GM12878 (cell line): ENCODE measurements at regions not wholly inside any gene's neighbourhood (a gene's known extent, or its start where the extent isn't known, plus 50 kb on each side); places are given as distances from the start of the nearest gene placed in this dataset.

Source experiments
- ATAC-seq: fragments of 200-7000 bp; cut with Tn5 transposase; 3 replicates; pipeline ENCODE4 v1.9.1; 2020; ENCODE audit warnings: mild to moderate bottlenecking, moderate library complexity
- BruUV-seq: library from RNA; stranded (reverse); fragments of 400-500 nt; replicated peaks from 2 replicates; lab custom pipeline; 2021; lab: Mats Ljungman, UMichigan
- CTCF ChIA-PET: fragments of 300-600 bp; sonication (Branson Sonifier 250); formaldehyde crosslinking; extraction: SDS; loops from one replicate; lab custom pipeline; 2021; ENCODE audit warnings: inconsistent platforms; lab: Yijun Ruan, JAX
- POLR2A ChIA-PET: fragments of 350-600 bp; formaldehyde crosslinking; extraction: SDS; loops from one replicate; lab custom pipeline; 2021; ENCODE audit warnings: inconsistent platforms; lab: Charles Lee
- RAD21 ChIA-PET: fragments of 300-600 bp; sonication (Branson Sonifier 250); formaldehyde crosslinking; loops from one replicate; lab custom pipeline; 2023; ENCODE audit warnings: antibody characterized with exemption; ENCODE audit not compliant: unreplicated experiment; lab: Charles Lee
- SMC1A ChIA-PET: fragments of 300-600 bp; sonication (Branson Sonifier 250); formaldehyde crosslinking; loops from one replicate; lab custom pipeline; 2023; ENCODE audit not compliant: unreplicated experiment, uncharacterized antibody; lab: Charles Lee
- DNase-seq: peaks from one replicate; pipeline ENCODE4 v3.0.0-alpha.2; 2011; ENCODE audit warnings: low read depth, low spot score
- FAIRE-seq: peaks from 3 replicates; lab custom pipeline; 2011; peaks lifted over from hg19 to GRCh38; lab: Jason Lieb, UNC
- H2AFZ ChIP-seq: 2 replicates; pipeline ENCODE4 v1.6.0; 2011; ENCODE audit warnings: low read depth, low read length, control low read depth; ENCODE audit not compliant: control insufficient read depth
- H3K27ac ChIP-seq: 2 replicates; pipeline ENCODE4 v1.5.1; 2011; ENCODE audit warnings: control low read depth; ENCODE audit not compliant: control insufficient read depth, insufficient read depth
- H3K27me3 ChIP-seq, 2 experiments: replicated peaks in 1 of 2; 2 replicates each; pipeline versions ENCODE4 v1.6.0 to v1.6.1; 2011; ENCODE audit warnings: low read length in 1 of 2; ENCODE audit not compliant: control insufficient read depth in 2 of 2, insufficient read depth in 2 of 2
- H3K36me3 ChIP-seq, 2 experiments: 2 replicates each; pipeline ENCODE4 v1.5.1; 2011; ENCODE audit warnings: low read length in 1 of 2; ENCODE audit not compliant: control insufficient read depth in 2 of 2, insufficient read depth in 2 of 2
- H3K4me1 ChIP-seq: 2 replicates; pipeline ENCODE4 v1.6.1; 2011; ENCODE audit warnings: mild to moderate bottlenecking, low read length, moderate library complexity, mixed read lengths; ENCODE audit not compliant: control insufficient read depth, insufficient read depth
- H3K4me2 ChIP-seq: 2 replicates; pipeline ENCODE4 v1.6.0; 2011; ENCODE audit warnings: control low read depth; ENCODE audit not compliant: control insufficient read depth, insufficient read depth
- H3K4me3 ChIP-seq: fragments of 200-600 bp; sonication (generic); 2 replicates; pipeline ENCODE4 v1.5.1; 2016
- H3K79me2 ChIP-seq: 2 replicates; pipeline ENCODE4 v1.6.0; 2011; ENCODE audit warnings: low read length; ENCODE audit not compliant: control insufficient read depth, insufficient read depth
- H3K9ac ChIP-seq: 2 replicates; pipeline ENCODE4 v1.8.0; 2011; ENCODE audit warnings: low read length, control low read depth, mixed read lengths; ENCODE audit not compliant: control insufficient read depth, insufficient read depth
- H3K9me3 ChIP-seq: replicated peaks from 3 replicates; pipeline ENCODE4 v1.5.1; 2011; ENCODE audit warnings: mild to moderate bottlenecking, low read length; ENCODE audit not compliant: control insufficient read depth, insufficient read depth
- H4K20me1 ChIP-seq: 2 replicates; pipeline ENCODE4 v1.6.0; 2011; ENCODE audit not compliant: control insufficient read depth, insufficient read depth
- BHLHE40 ChIP-seq, 2 experiments: fragments of 450-650 bp in 1 of 2; IDR thresholded peaks; 2 replicates each; pipeline ENCODE4 v1.6.1; 2011 to 2017; ENCODE audit warnings: low read depth in 2 of 2, borderline replicate concordance in 1 of 2, improper control_type of control experiment in 1 of 2, low read length in 1 of 2, mild to moderate bottlenecking in 1 of 2
- CTCF ChIP-seq, 3 experiments: IDR thresholded peaks in 2 of 3; conservative IDR thresholded peaks in 1 of 3; 2 replicates each; pipeline ENCODE4 v1.5.1; 2011; ENCODE audit warnings: low read depth in 3 of 3, low read length in 3 of 3, mild to moderate bottlenecking in 3 of 3, control low read depth in 2 of 3, moderate library complexity in 2 of 3, inconsistent platforms in 1 of 3, mixed read lengths in 1 of 3; ENCODE audit not compliant: control insufficient read depth in 2 of 3, insufficient read depth in 1 of 3; ENCODE audit errors: extremely low read depth in 1 of 3
- GATAD2B ChIP-seq: fragments of 450-650 bp; conservative IDR thresholded peaks from 2 replicates; pipeline ENCODE4 v1.6.1; 2017; ENCODE audit warnings: low read depth, mild to moderate bottlenecking, moderate library complexity
- MEF2A ChIP-seq: IDR thresholded peaks from 2 replicates; pipeline ENCODE4 v1.6.1; 2011; ENCODE audit warnings: low read depth, mild to moderate bottlenecking, low read length, moderate library complexity; ENCODE audit not compliant: insufficient read depth
- MTA2 ChIP-seq: fragments of 450-650 bp; IDR thresholded peaks from 2 replicates; pipeline ENCODE4 v1.6.1; 2016; ENCODE audit warnings: low read depth, mild to moderate bottlenecking, moderate library complexity
- MXI1 ChIP-seq: fragments of 150-350 bp; IDR thresholded peaks from 2 replicates; pipeline ENCODE4 v1.6.1; 2011; ENCODE audit warnings: low read depth, mild to moderate bottlenecking, inconsistent platforms, low read length, improper control_type of control experiment
- NBN ChIP-seq: fragments of 450-650 bp; IDR thresholded peaks from 2 replicates; pipeline ENCODE4 v1.6.1; 2016
- PBX3 ChIP-seq: IDR thresholded peaks from 2 replicates; pipeline ENCODE4 v1.6.1; 2011; ENCODE audit warnings: mild to moderate bottlenecking, low read depth, low read length, moderate library complexity; ENCODE audit not compliant: insufficient replicate concordance
- RELA ChIP-seq: fragments of 450-650 bp; IDR thresholded peaks from 2 replicates; pipeline ENCODE4 v1.8.0; 2014; ENCODE audit warnings: borderline replicate concordance; ENCODE audit not compliant: partially characterized antibody
- RFX5 ChIP-seq: IDR thresholded peaks from 2 replicates; pipeline ENCODE4 v1.6.1; 2011; ENCODE audit warnings: low read depth, low read length, improper control_type of control experiment
- SRF ChIP-seq, 2 experiments: IDR thresholded peaks; 2 replicates each; pipeline ENCODE4 v1.6.1; 2011; ENCODE audit warnings: low read depth in 2 of 2, low read length in 2 of 2, mild to moderate bottlenecking in 1 of 2, moderate library complexity in 1 of 2
- STAT1 ChIP-seq: fragments of 450-650 bp; conservative IDR thresholded peaks from 2 replicates; pipeline ENCODE4 v1.6.1; 2014; ENCODE audit warnings: antibody characterized with exemption, mild to moderate bottlenecking
- SUPT20H ChIP-seq: IDR thresholded peaks from 2 replicates; pipeline ENCODE4 v1.6.1; 2011; ENCODE audit warnings: low read depth, mild to moderate bottlenecking, low read length, moderate library complexity, borderline replicate concordance; ENCODE audit not compliant: control insufficient read depth
- TAF1 ChIP-seq: IDR thresholded peaks from 2 replicates; pipeline ENCODE4 v1.6.1; 2011; ENCODE audit warnings: mild to moderate bottlenecking, low read depth, low read length, borderline replicate concordance
- ZBTB33 ChIP-seq: fragments of 450-650 bp; IDR thresholded peaks from 2 replicates; pipeline ENCODE4 v1.6.1; 2017; ENCODE audit warnings: mild to moderate bottlenecking
- ZNF24 ChIP-seq: fragments of 450-650 bp; IDR thresholded peaks from 2 replicates; pipeline ENCODE4 v1.6.1; 2017; ENCODE audit warnings: antibody characterized with exemption, mild to moderate bottlenecking
- WGBS: methylation state at CpG from one replicate; pipeline ENCODE4 v1.1.6; 2016; ENCODE audit warnings: low lambda C conversion rate; ENCODE audit not compliant: insufficient replicate concordance, insufficient coverage; ENCODE audit errors: missing lambda C conversion rate; 5-methylcytosine and 5-hydroxymethylcytosine counted together
- in situ Hi-C: fragments of 300-500 bp; cut with MboI; formaldehyde crosslinking; loops from 9 replicates; pipeline ENCODE4 v1.14.3; 2018; ENCODE audit warnings: mixed read lengths
- intact Hi-C: fragments of 100-400 bp; cut with micrococcal nuclease; formaldehyde crosslinking; loops from one replicate; pipeline ENCODE4 v1.14.2; 2022; ENCODE audit not compliant: unreplicated experiment
- TF ChIP-seq, protein P1 (sequence below): IDR thresholded peaks from 2 replicates; pipeline ENCODE4 v1.6.1; 2012; ENCODE audit warnings: low read depth, low read length, improper control_type of control experiment

DNA sequence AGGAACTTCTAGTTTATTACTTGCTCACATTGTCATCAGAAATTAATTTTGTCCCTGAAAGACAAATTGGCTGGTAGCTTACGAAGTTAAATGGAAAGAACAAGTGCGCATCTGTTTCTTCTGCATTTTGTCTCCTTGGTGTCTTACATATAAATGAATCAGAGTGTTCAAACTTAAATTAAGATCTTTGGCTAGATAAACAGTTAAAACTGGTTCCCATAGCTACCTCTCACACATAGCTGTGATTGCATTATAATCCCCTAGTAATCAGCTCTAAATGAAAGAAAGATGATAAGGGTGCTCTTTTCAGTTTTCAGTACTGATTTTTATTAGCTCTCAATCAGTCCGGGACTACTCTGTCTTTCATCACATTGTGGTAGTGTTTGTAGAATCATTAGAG, 124.2 kb upstream of the LMO4 start:
- H3K4me1 ChIP-seq = peaks cover 17% of the 10 kb centered on the region
- no peaks in the 10 kb centered on the region for H4K20me1 ChIP-seq
- intact Hi-C loops = no loop called here
- H3K79me2 ChIP-seq = no peaks in the 10 kb centered on the region
- no peak overlapping the region for H3K9ac ChIP-seq
- no peaks in the 10 kb centered on the region for H3K36me3 ChIP-seq
- in situ Hi-C loops = no loop called here
- H3K27ac ChIP-seq = no peak overlapping the region
- 82% methylated on average over 3 of the region's 3 CpGs for WGBS
- no peak overlapping the region for H3K4me3 ChIP-seq
- ChIA-PET RAD21 (interaction anchor here (0.7 to 2.3 kb wide), 4 partner anchors 50 to 126 kb away, joined by 3 to 7 read pairs (median 3); no protein-coding TSS in a partner anchor), POLR2A (interaction anchor here (1.3 kb wide), 1 partner anchor 20 kb away, joined by 6 read pairs; no protein-coding TSS in a partner anchor), SMC1A (interaction anchor here (0.8 to 1.8 kb wide), 4 partner anchors 12 to 52 kb away, joined by 3 to 5 read pairs (median 4); no protein-coding TSS in a partner anchor)
- no peak for DNase-seq
- no TSS peak for BruUV-seq
- no peak for FAIRE-seq
- H3K4me2 ChIP-seq = no peak overlapping the region
- no peak for ATAC-seq
- TF ChIP-seq STAT1 = no peak
- TF ChIP-seq MXI1 = no peak
- TF ChIP-seq PBX3 = no peak
- no peak for TF ChIP-seq GATAD2B
- TF ChIP-seq BHLHE40 (IDR thresholded peaks at IDR 0.05; ENCODE audit: borderline replicate concordance in 1 of 2, low read depth in 2 of 2, low read length in 1 of 2) = no peak
- no peak for TF ChIP-seq ZBTB33
- TF ChIP-seq, protein P1, sequence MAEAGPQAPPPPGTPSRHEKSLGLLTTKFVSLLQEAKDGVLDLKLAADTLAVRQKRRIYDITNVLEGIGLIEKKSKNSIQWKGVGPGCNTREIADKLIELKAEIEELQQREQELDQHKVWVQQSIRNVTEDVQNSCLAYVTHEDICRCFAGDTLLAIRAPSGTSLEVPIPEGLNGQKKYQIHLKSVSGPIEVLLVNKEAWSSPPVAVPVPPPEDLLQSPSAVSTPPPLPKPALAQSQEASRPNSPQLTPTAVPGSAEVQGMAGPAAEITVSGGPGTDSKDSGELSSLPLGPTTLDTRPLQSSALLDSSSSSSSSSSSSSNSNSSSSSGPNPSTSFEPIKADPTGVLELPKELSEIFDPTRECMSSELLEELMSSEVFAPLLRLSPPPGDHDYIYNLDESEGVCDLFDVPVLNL = no peak
- no peak for TF ChIP-seq SUPT20H
- TF ChIP-seq CTCF (IDR thresholded peaks at IDR 0.05 in 2 of 3, conservative IDR thresholded peaks at IDR 0.05 in 1 of 3; ENCODE audit: control insufficient read depth in 2 of 3, extremely low read depth in 1 of 3, insufficient read depth in 1 of 3, low read depth in 3 of 3, low read length in 3 of 3) = no peak
- no peak for TF ChIP-seq MEF2A
- no peak for TF ChIP-seq MTA2
- no peak for TF ChIP-seq SRF (IDR thresholded peaks at IDR 0.05; ENCODE audit: low read depth in 2 of 2, low read length in 2 of 2)
- no peak for TF ChIP-seq RELA
- no peak for TF ChIP-seq RFX5
- no peak for TF ChIP-seq ZNF24
- no peak for TF ChIP-seq NBN
- no peak for TF ChIP-seq TAF1
- TF ChIP-seq, all 136 proteins: peak for 0
- no peak overlapping the region for H2AFZ ChIP-seq
- peaks cover 2% of the 10 kb centered on the region; the same call in 1 of the 3 replicates for H3K9me3 ChIP-seq
- CTCF ChIA-PET = no interaction called here
- H3K27me3 ChIP-seq = no peaks in the 10 kb centered on the region; a peak in 2 of 4 replicates
